ENCODE measurements at regions not wholly inside any gene's neighbourhood (a gene's known extent, or its start where the extent isn't known, plus 50 kb on each side); places are given as distances from the start of the nearest gene placed in this dataset.

GRCh38 chr3:178967177-178967532 is 104.5 kb downstream of the ZMAT3 start:
- DNase-seq (no peak), ATAC-seq (ENCODE audit: low read depth) (no peak)
- no peak overlapping the region for H3K56ac ChIP-seq (ENCODE audit: extremely low read depth, insufficient read depth, low read length)
- no peak overlapping the region for H2AK9ac ChIP-seq (replicated peaks; ENCODE audit: low read depth, low read length, poor library complexity)
- H3K4ac ChIP-seq (ENCODE audit: low read depth, low read length) = no peak overlapping the region
- no peaks in the 10 kb centered on the region for H3K9me3 ChIP-seq (ENCODE audit: control insufficient read depth, insufficient read depth, low read length)
- no peak overlapping the region for H3K27ac ChIP-seq (ENCODE audit: insufficient read depth, low read length)
- dilution Hi-C loops (cut with HindIII; ENCODE audit: low sequenced_read_pairs, unreplicated experiment) = no loop called here
- ChIA-PET CTCF (interaction anchor here (2.6 kb wide), 1 partner anchor 531 kb away, joined by 18 read pairs; no protein-coding TSS in a partner anchor), POLR2A (ENCODE audit: unreplicated experiment) (no interaction called here)
- no TSS peak for BruUV-seq (replicated peaks)
- H3K9me1 ChIP-seq (ENCODE audit: insufficient read depth, low read length) = no peaks in the 10 kb centered on the region
- H4K5ac ChIP-seq (ENCODE audit: low read depth, low read length) = no peak overlapping the region
- intact Hi-C loops (cut with micrococcal nuclease) = no loop called here
- H4K20me1 ChIP-seq (ENCODE audit: insufficient read depth, low read length) = no peaks in the 10 kb centered on the region
- in situ Hi-C loops (cut with MboI; ENCODE audit: low sequenced_read_pairs) = no loop called here
- H3K36me3 ChIP-seq (ENCODE audit: control insufficient read depth, insufficient read depth, low read length) = no peaks in the 10 kb centered on the region
- H2AK5ac ChIP-seq (ENCODE audit: low read depth, low read length) = no peak overlapping the region
- H3K79me1 ChIP-seq (ENCODE audit: low read depth in 1 of 2, low read length in 2 of 2) = no peaks in the 10 kb centered on the region
- no peak overlapping the region for H3K23ac ChIP-seq (ENCODE audit: low read depth, low read length)
- H3K27me3 ChIP-seq (ENCODE audit: control insufficient read depth, insufficient read depth, low read length) = peaks cover 2% of the 10 kb centered on the region; the same call in 1 of the 2 replicates
- no peak overlapping the region for H2BK120ac ChIP-seq (ENCODE audit: low read depth, low read length)
- no peaks in the 10 kb centered on the region for H3K4me1 ChIP-seq (ENCODE audit: control insufficient read depth, insufficient read depth, low read length)
- H2BK5ac ChIP-seq (ENCODE audit: low read depth, low read length, poor library complexity, severe bottlenecking) = no peak overlapping the region
- H3K18ac ChIP-seq (ENCODE audit: low read depth, low read length) = no peak overlapping the region
- no CpG with 5 or more reads among the region's 1 CpG for WGBS, 2 experiments (ENCODE audit: extremely low coverage in 2 of 2, insufficient read length in 1 of 2)
- TF ChIP-seq USF2 (IDR thresholded peaks at IDR 0.05; ENCODE audit: low read depth, low read length) (no peak), MAFK (IDR thresholded peaks at IDR 0.05; ENCODE audit: low read depth, low read length) (no peak), CHD1 (IDR thresholded peaks at IDR 0.05; ENCODE audit: low read depth, low read length) (no peak), FOS (IDR thresholded peaks at IDR 0.05; ENCODE audit: low read depth, low read length) (no peak), MXI1 (IDR thresholded peaks at IDR 0.05; ENCODE audit: borderline replicate concordance, low read depth, low read length) (no peak), CTCF (conservative IDR thresholded peaks at IDR 0.05; ENCODE audit: low read depth, low read length) (no peak), ELK1 (IDR thresholded peaks at IDR 0.05; ENCODE audit: borderline replicate concordance, low read depth, low read length) (no peak), CEBPB (IDR thresholded peaks at IDR 0.05; ENCODE audit: low read depth, low read length) (no peak), RCOR1 (IDR thresholded peaks at IDR 0.05; ENCODE audit: insufficient replicate concordance, low read length) (no peak), POLR2A (IDR thresholded peaks at IDR 0.05; ENCODE audit: low read depth, low read length) (no peak), BHLHE40 (IDR thresholded peaks at IDR 0.05; ENCODE audit: low read depth, low read length) (no peak), SMC3 (IDR thresholded peaks at IDR 0.05; ENCODE audit: low read depth, low read length) (no peak), NFE2L2 (IDR thresholded peaks at IDR 0.05; ENCODE audit: low read depth, low read length) (no peak), RAD21 (IDR thresholded peaks at IDR 0.05; ENCODE audit: low read length) (no peak)
- no peak overlapping the region for H3K9ac ChIP-seq (ENCODE audit: low read depth, low read length)
- H2BK15ac ChIP-seq (ENCODE audit: low read depth, low read length) = no peak overlapping the region
- no peak overlapping the region for H3K4me2 ChIP-seq (ENCODE audit: low read depth, low read length)
- H3K4me3 ChIP-seq (ENCODE audit: insufficient read depth, low read depth, low read length) = no peak overlapping the region
- no peak overlapping the region for H2AFZ ChIP-seq (replicated peaks; ENCODE audit: low read length, poor library complexity)
- no peak overlapping the region for H2BK20ac ChIP-seq (ENCODE audit: low read depth, low read length)
- H3K14ac ChIP-seq (replicated peaks; ENCODE audit: low read depth, low read length) = no peak overlapping the region
- no peak overlapping the region for H4K91ac ChIP-seq (ENCODE audit: insufficient read depth, low read depth, low read length)
- H4K8ac ChIP-seq (ENCODE audit: low read depth in 2 of 2, low read length in 2 of 2) = no peak overlapping the region

Measured in IMR-90 (cell line).